RWPE1 (cell line): ENCODE measurements at regions not wholly inside any gene's neighbourhood (a gene's known extent, or its start where the extent isn't known, plus 50 kb on each side); places are given as distances from the start of the nearest gene placed in this dataset.

ENCODE experiments used
- CTCF ChIA-PET: fragments of 350-600 bp; sonication (Branson Sonifier 250); formaldehyde crosslinking; extraction: SDS; loops from one replicate; lab custom pipeline; 2021; lab: Yijun Ruan, JAX
- POLR2A ChIA-PET: fragments of 400-600 bp; formaldehyde crosslinking; extraction: SDS; loops from one replicate; lab custom pipeline; 2020; ENCODE audit warnings: antibody characterized with exemption; ENCODE audit not compliant: low non-redundant PET; lab: Yijun Ruan, JAX
- DNase-seq: peaks from one replicate; pipeline ENCODE4 v3.0.0; 2012; ENCODE audit warnings: low spot score
- H3K27ac ChIP-seq: fragments of 450-650 bp; 2 replicates; pipeline ENCODE4 v1.5.1; 2017
- CTCF ChIP-seq: fragments of 450-650 bp; conservative IDR thresholded peaks from 2 replicates; pipeline ENCODE4 v1.5.1; 2017; ENCODE audit warnings: low read depth, mild to moderate bottlenecking

GRCh38 chr13:28568286-28568685 lies 73.4 kb upstream of the FLT1 start:
- POLR2A ChIA-PET, result no interaction called here
- CTCF ChIA-PET, result no interaction called here
- TF ChIP-seq CTCF, result no peak
- H3K27ac ChIP-seq, result no peak overlapping the region
- no peak for DNase-seq

- DNase-seq, result no peak
- TF ChIP-seq CTCF, result no peak
- ChIA-PET CTCF (no interaction called here), POLR2A (no interaction called here)
- no peak overlapping the region for H3K27ac ChIP-seq
Observed at GRCh38 chr13:28566891-28567290, 72.0 kb upstream of the FLT1 start.

- POLR2A ChIA-PET, result no interaction called here
- CTCF ChIA-PET, result no interaction called here
Observed at GRCh38 chr13:28566283-28566682, 71.4 kb upstream of the FLT1 start.

GRCh38 chr13:28564030-28564429 lies 69.1 kb upstream of the FLT1 start:
- POLR2A ChIA-PET, result interaction anchor here (0.6 kb wide), 1 partner anchor 29 kb away, joined by 3 read pairs; no protein-coding TSS in a partner anchor
- no peak overlapping the region for H3K27ac ChIP-seq
- no peak for TF ChIP-seq CTCF
- peak; percentile 38 for DNase-seq
- CTCF ChIA-PET, result interaction anchor here (0.6 kb wide), 2 partner anchors 15 to 21 kb away, joined by 3 to 4 read pairs; no protein-coding TSS in a partner anchor

More at GRCh38 chr13:28566283-28566682, 71.4 kb upstream of the FLT1 start:
- no peak for TF ChIP-seq CTCF
- DNase-seq, result no peak
- H3K27ac ChIP-seq, result no peak overlapping the region

GRCh38 chr13:28563609-28564008 lies 68.7 kb upstream of the FLT1 start:
- DNase-seq, result no peak
- no peak overlapping the region for H3K27ac ChIP-seq
- ChIA-PET CTCF (no interaction called here), POLR2A (interaction anchor here (0.6 kb wide), 1 partner anchor 28 kb away, joined by 3 read pairs; no protein-coding TSS in a partner anchor)
- no peak for TF ChIP-seq CTCF

- POLR2A ChIA-PET, result no interaction called here
- no peak overlapping the region for H3K27ac ChIP-seq
- no peak for TF ChIP-seq CTCF
- DNase-seq, result no peak
- CTCF ChIA-PET, result no interaction called here
Observed at GRCh38 chr13:28560612-28561011, 65.7 kb upstream of the FLT1 start.
